HepG2 (cell line): ENCODE measurements at regions not wholly inside any gene's neighbourhood (a gene's known extent, or its start where the extent isn't known, plus 50 kb on each side); places are given as distances from the start of the nearest gene placed in this dataset.

Experiments used
- ATAC-seq: fragments of 200-7000 bp; cut with Tn5 transposase; 3 replicates; pipeline ENCODE4 v1.9.1; 2020; ENCODE audit warnings: mild to moderate bottlenecking, moderate library complexity
- BruUV-seq: library from RNA; stranded (reverse); fragments of 400-500 nt; replicated peaks from 2 replicates; lab custom pipeline; 2021; lab: Mats Ljungman, UMichigan
- CTCF ChIA-PET: fragments of 300-600 bp; formaldehyde crosslinking; extraction: SDS; loops from one replicate; lab custom pipeline; 2021; ENCODE audit warnings: low total read pairs, inconsistent platforms, low intra/inter-chr PET ratio; lab: Yijun Ruan, JAX
- POLR2A ChIA-PET: fragments of 350-600 bp; sonication (Branson Sonifier 250); formaldehyde crosslinking; loops from one replicate; lab custom pipeline; 2020; ENCODE audit warnings: antibody characterized with exemption, inconsistent platforms; lab: Yijun Ruan, JAX
- DNase-seq: peaks from one replicate; pipeline ENCODE4 v3.0.0-alpha.2; 2015; ENCODE audit warnings: low spot score
- FAIRE-seq: peaks from 3 replicates; lab custom pipeline; 2011; peaks lifted over from hg19 to GRCh38; lab: Jason Lieb, UNC
- H2AFZ ChIP-seq: one replicate; pipeline ENCODE4 v1.6.1; 2011; ENCODE audit warnings: low read length, inconsistent platforms
- H3K27ac ChIP-seq: fragments of 300-600 bp; 3 replicates; pipeline ENCODE4 v1.8.0; 2011; ENCODE audit warnings: mixed run types, mild to moderate bottlenecking, mixed read lengths, low read length, inconsistent platforms; ENCODE audit not compliant: insufficient read depth; ENCODE audit errors: extremely low read length
- H3K27me3 ChIP-seq, 2 experiments: fragments of 200-600 bp in 1 of 2; 2 replicates in 1 of 2; 3 replicates in 1 of 2; pipeline versions ENCODE4 v1.6.0 to v1.8.0; 2011; ENCODE audit warnings: low read length in 2 of 2, mild to moderate bottlenecking in 2 of 2, moderate library complexity in 2 of 2, inconsistent platforms in 1 of 2; ENCODE audit not compliant: insufficient read depth in 2 of 2, control insufficient read depth in 1 of 2
- H3K36me3 ChIP-seq, 2 experiments: fragments of 200-600 bp in 1 of 2; replicated peaks in 1 of 2; 2 replicates in 1 of 2; 3 replicates in 1 of 2; pipeline versions ENCODE4 v1.5.1 to v1.8.0; 2011; ENCODE audit warnings: low read length in 2 of 2, inconsistent platforms in 1 of 2; ENCODE audit not compliant: insufficient read depth in 2 of 2, control insufficient read depth in 1 of 2
- H3K4me1 ChIP-seq: 2 replicates; pipeline ENCODE4 v1.5.1; 2012; ENCODE audit warnings: low read length, inconsistent platforms; ENCODE audit not compliant: insufficient read depth
- H3K4me2 ChIP-seq: 2 replicates; pipeline ENCODE4 v1.6.0; 2011; ENCODE audit warnings: low read depth, low read length, inconsistent platforms
- H3K4me3 ChIP-seq, 3 experiments: fragments of 200-600 bp in 1 of 3; sonication (generic), shearing (Covaris generic) in 1 of 3; replicated peaks in 1 of 3; 2 replicates each; pipeline ENCODE4 v1.5.1; 2011 to 2016; ENCODE audit warnings: low read length in 3 of 3, inconsistent platforms in 2 of 3, low read depth in 2 of 3, mild to moderate bottlenecking in 2 of 3, control low read depth in 1 of 3, mixed read lengths in 1 of 3; ENCODE audit not compliant: insufficient read depth in 1 of 3
- H3K79me2 ChIP-seq: one replicate; pipeline ENCODE4 v1.6.1; 2011; ENCODE audit warnings: low read length, inconsistent platforms; ENCODE audit not compliant: insufficient read depth
- H3K9ac ChIP-seq: 2 replicates; pipeline ENCODE4 v1.6.0; 2011; ENCODE audit warnings: mild to moderate bottlenecking, low read depth, low read length, inconsistent platforms; ENCODE audit not compliant: insufficient read depth
- H3K9me3 ChIP-seq: 2 replicates; pipeline ENCODE4 v1.5.1; 2012; ENCODE audit warnings: mild to moderate bottlenecking, low read length
- H4K20me1 ChIP-seq: 2 replicates; pipeline ENCODE4 v1.6.0; 2011; ENCODE audit warnings: inconsistent platforms, mild to moderate bottlenecking, low read length, moderate library complexity; ENCODE audit not compliant: insufficient read depth
- FOSL2 ChIP-seq: sonication (generic); formaldehyde crosslinking; IDR thresholded peaks from 2 replicates; pipeline ENCODE4 v1.4.0; 2020; ENCODE audit warnings: missing genetic modification reagents
- FOXC1 ChIP-seq: sonication (generic); formaldehyde crosslinking; IDR thresholded peaks from 2 replicates; pipeline ENCODE4 v1.8.0; 2022; ENCODE audit warnings: mild to moderate bottlenecking, missing genetic modification reagents, borderline replicate concordance
- SMARCE1 ChIP-seq: fragments of 450-650 bp; IDR thresholded peaks from 2 replicates; pipeline ENCODE4 v1.6.1; 2017; ENCODE audit warnings: borderline replicate concordance
- ZNF644 ChIP-seq: IDR thresholded peaks from 2 replicates; pipeline ENCODE4 v1.6.1; 2016; ENCODE audit warnings: low read depth
- WGBS: methylation state at CpG from one replicate; pipeline ENCODE4 v1.1.6; 2017; ENCODE audit warnings: low lambda C conversion rate; 5-methylcytosine and 5-hydroxymethylcytosine counted together
- in situ Hi-C: cut with HindIII; loops from 2 replicates; pipeline ENCODE4 v1.10.0; 2017; ENCODE audit warnings: low pct_unique_long_range_greater_than_20kb; ENCODE audit not compliant: extremely low pct_ligation_motif_present
- intact Hi-C: fragments of 100-400 bp; cut with micrococcal nuclease; formaldehyde crosslinking; loops from one replicate; pipeline ENCODE4 v1.10.0; 2022; ENCODE audit not compliant: unreplicated experiment
- TF ChIP-seq, protein P1 (sequence below): sonication (generic); formaldehyde crosslinking; IDR thresholded peaks from 2 replicates; pipeline ENCODE4 v1.5.1; 2020; ENCODE audit warnings: mild to moderate bottlenecking, missing genetic modification reagents, borderline replicate concordance

DNA sequence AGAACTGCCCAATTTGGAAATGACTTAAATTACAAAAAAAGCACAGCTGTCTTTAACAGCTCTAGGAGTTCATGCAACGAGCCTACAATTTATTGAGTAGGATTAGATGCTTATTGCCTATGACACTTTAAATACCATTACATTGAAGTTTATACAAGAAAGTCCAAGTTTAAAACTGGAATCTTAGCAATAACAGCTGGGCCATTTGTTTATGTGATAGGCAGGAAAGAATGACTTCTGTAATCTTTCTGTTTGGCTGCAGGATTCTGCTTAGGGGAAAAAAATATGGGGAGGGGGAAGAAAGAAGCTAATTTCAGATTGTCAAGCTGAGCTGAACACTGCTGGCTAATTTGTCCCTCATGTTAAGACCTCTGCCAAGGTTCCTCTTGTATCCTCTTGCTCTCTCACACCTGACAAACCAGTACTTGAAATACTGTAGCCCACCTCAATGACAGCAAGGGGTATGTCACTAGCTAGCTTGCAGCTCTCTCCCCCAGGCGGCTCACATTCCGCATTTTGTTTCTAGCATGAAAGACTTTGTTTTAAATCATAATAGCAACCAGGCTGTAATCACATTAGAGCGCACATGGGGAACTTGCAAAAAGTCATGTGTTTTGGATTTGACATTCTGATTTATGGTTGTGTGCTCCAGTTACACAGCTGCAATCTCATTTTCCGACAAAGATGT, 384.8 kb downstream of the BMP4 start (continued):
- TF ChIP-seq, protein P1, sequence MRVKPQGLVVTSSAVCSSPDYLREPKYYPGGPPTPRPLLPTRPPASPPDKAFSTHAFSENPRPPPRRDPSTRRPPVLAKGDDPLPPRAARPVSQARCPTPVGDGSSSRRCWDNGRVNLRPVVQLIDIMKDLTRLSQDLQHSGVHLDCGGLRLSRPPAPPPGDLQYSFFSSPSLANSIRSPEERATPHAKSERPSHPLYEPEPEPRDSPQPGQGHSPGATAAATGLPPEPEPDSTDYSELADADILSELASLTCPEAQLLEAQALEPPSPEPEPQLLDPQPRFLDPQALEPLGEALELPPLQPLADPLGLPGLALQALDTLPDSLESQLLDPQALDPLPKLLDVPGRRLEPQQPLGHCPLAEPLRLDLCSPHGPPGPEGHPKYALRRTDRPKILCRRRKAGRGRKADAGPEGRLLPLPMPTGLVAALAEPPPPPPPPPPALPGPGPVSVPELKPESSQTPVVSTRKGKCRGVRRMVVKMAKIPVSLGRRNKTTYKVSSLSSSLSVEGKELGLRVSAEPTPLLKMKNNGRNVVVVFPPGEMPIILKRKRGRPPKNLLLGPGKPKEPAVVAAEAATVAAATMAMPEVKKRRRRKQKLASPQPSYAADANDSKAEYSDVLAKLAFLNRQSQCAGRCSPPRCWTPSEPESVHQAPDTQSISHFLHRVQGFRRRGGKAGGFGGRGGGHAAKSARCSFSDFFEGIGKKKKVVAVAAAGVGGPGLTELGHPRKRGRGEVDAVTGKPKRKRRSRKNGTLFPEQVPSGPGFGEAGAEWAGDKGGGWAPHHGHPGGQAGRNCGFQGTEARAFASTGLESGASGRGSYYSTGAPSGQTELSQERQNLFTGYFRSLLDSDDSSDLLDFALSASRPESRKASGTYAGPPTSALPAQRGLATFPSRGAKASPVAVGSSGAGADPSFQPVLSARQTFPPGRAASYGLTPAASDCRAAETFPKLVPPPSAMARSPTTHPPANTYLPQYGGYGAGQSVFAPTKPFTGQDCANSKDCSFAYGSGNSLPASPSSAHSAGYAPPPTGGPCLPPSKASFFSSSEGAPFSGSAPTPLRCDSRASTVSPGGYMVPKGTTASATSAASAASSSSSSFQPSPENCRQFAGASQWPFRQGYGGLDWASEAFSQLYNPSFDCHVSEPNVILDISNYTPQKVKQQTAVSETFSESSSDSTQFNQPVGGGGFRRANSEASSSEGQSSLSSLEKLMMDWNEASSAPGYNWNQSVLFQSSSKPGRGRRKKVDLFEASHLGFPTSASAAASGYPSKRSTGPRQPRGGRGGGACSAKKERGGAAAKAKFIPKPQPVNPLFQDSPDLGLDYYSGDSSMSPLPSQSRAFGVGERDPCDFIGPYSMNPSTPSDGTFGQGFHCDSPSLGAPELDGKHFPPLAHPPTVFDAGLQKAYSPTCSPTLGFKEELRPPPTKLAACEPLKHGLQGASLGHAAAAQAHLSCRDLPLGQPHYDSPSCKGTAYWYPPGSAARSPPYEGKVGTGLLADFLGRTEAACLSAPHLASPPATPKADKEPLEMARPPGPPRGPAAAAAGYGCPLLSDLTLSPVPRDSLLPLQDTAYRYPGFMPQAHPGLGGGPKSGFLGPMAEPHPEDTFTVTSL (CRISPR knock-in tag) = no peak
- TF ChIP-seq FOXC1 (CRISPR knock-in tag) (no peak), SMARCE1 (no peak)
- TF ChIP-seq, all 625 proteins: peak for 0

DNA sequence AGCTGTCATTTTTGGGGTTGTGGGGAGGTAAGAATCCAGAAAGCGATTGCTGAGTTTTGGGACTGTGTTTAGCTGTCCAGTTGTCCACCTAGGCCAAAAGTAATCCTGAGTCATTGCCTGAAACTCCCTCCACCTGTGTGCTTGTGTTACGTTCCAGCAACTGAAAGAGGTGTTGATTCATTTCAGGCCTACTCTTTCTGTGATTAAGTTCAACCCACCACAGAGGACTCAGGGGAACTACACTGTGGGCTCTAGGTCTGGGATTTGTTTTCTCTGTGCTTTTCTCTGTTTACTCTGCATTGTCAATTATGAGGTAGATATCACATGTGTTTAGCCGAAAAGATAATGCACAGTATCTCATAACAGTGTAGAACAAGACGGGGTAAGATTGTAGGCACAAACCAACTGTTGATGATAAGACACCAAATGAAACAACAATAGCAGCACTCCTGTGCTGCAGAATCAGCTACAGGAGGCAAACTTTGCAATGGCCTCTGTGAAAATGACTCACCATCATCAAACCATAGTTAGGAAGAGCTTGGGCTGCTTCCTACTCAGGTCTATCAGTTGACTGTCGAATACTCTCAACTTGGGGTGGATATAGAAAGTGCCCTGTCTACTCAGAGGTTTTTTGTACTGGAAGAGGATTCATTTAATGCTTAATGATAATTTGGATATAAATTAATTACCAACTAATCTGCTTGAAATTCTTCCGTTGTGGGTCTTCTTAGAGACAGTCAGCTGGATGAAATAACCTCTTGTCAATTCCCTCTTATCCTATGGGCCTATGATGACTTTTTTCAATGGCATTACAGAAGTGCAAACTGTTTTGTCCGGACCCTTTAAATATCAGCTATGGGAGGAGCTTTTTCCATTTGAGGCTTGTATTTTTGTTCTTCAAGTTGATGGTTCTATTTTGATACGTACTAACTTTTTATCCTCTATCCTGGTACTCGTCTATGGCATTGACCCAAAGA, 385.9 kb downstream of the BMP4 start:
- WGBS = 61% methylated on average over 9 of the region's 9 CpGs
- Histone ChIP-seq H3K79me2 (no peaks in the 10 kb centered on the region), H3K27ac (no peak overlapping the region), H3K4me1 (no peaks in the 10 kb centered on the region), H3K4me3 (no peak overlapping the region), H3K36me3 (no peaks in the 10 kb centered on the region), H3K9me3 (no peaks in the 10 kb centered on the region), H2AFZ (no peak overlapping the region), H3K4me2 (no peak overlapping the region), H4K20me1 (no peaks in the 10 kb centered on the region), H3K9ac (no peak overlapping the region), H3K27me3 (no peaks in the 10 kb centered on the region)
- no peak for ATAC-seq
- TF ChIP-seq FOSL2 (CRISPR knock-in tag) (peak; percentile 12; the same call in 1 of the 2 replicates), ZNF644 (CRISPR knock-in tag) (no peak)
- in situ Hi-C loops = no loop called here
- no peak for DNase-seq
- POLR2A ChIA-PET = interaction anchor here (1.1 kb wide), 1 partner anchor 43 kb away, joined by 3 read pairs; no protein-coding TSS in a partner anchor
- BruUV-seq = no TSS peak
- intact Hi-C loops = no loop called here
- FAIRE-seq = no peak
- CTCF ChIA-PET = no interaction called here
